NCI-H774 (cell line): ENCODE measurements at regions not wholly inside any gene's neighbourhood (a gene's known extent, or its start where the extent isn't known, plus 50 kb on each side); places are given as distances from the start of the nearest gene placed in this dataset.

Experiments
- DNase-seq: peaks from one replicate; lab custom pipeline; 2025; lab: John Stamatoyannopoulos, UW

GRCh38 chr18:10388373-10388772 lies 66.1 kb upstream of the APCDD1 start:
- DNase-seq = no peak

- DNase-seq = no peak
These were observed 62.9 kb upstream of the APCDD1 start for GRCh38 chr18:10391506-10391905.

DNA sequence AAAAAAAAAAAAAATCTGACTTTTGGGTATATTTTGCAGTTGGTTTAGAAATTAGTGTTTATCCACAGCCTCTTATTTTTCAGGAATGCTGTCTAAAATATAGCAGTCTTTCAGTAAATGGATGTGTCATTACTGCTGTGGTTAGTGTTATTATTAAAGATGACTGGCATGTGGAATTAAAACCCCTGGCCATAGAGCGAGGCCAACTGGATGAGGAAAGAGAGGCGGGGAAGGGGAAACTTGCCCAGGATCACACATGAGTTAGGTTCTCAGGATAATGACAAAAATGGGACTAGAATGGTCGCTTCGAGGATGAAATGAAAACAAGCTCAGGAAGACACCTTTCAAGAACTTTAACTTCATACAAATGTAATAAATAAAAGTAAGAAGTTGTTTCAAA lies 57.4 kb upstream of the APCDD1 start:
- DNase-seq = no peak

DNA sequence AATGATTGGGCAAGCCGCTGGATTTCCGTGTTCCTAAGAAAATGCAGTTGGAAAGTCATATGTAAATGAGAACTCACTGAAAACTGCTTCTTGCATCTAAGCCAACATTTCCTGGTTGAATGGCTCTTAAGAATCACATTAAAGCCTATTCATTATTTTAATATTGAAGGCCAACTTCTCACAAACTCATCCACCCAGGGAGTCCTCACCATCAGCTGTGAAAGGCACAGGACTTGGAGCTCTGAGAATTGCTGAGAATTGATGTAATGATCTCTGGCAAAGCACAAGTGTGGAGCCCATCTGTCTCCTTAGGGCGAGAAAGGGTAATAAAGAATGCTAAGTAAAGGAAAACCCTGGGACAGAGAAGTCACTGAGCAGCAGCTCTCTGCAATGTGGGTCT lies 55.9 kb upstream of the APCDD1 start:
- DNase-seq = no peak

DNA sequence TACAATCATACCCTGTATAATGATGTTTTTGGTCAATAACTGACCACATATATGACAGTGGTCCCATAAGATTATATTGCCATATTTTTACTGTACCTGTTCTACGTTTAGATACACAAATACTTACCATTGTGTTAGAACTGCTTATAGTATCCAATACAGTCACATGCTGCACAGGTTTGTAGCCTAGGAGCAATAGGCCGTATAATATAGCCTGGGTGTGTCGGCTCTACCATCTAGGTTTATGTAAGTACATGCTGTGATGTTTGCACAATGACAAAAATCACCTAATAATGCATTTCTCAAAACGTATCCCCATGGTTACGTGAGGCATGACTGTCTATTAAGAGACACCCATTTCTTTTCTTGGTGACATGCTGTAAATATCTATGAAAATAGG lies 55.0 kb upstream of the APCDD1 start:
- DNase-seq = no peak

DNA sequence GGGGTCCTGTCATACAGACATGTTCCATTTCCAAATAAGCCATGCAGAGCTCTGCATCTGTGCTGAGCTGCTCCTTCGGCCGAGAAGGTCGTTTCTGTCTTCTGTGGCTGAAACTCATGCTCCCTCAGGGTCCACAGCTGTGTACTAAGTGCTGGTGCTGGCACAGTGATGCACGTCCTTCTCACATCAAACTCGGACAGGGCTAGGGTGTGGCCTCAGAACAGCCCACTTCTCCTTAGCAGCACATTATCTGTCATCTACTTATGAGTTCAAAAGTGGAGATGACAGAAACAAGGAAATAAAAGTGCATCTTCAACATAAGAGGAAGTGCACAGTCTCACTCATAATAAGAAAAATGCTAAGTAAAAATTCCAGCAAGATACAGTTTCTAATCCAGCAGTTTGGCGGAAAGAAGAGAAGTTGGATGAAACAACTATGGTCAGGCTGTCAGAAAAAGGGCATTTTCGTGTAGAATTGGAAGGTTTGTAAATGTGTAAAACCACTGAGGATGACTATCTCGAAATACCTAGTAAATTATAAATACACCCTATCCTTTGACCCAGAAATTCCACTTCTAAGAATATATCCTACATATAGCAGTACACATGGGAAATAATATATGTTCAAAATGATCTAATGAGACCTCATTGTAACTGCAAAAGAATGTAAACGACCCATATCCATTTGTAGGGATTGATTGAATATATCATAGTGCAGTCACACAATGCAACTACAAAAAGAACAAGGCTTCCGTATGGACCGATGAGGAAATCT lies 53.7 kb upstream of the APCDD1 start:
- DNase-seq = no peak

- DNase-seq = no peak
These were observed 52.9 kb upstream of the APCDD1 start for GRCh38 chr18:10401521-10401920.

DNA sequence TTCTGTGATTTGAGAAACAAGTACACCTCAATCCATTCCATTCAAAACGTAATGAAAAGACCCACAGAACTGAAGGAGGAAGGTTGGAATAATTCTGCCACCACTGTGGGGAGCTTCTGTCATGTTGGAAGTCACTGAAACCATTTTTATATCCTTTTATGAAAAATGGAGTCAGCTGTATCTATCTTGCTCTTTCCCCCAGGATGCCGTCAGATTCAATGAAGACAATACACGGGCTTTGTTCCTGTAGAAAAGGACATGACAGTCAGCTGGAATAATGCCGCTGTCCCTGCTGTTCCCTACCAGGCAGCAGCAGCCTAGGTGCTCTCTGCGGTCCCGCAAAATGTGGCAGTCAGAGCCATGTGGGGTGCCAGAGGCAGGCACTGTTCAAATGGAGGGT lies 52.5 kb upstream of the APCDD1 start:
- DNase-seq = no peak

DNA sequence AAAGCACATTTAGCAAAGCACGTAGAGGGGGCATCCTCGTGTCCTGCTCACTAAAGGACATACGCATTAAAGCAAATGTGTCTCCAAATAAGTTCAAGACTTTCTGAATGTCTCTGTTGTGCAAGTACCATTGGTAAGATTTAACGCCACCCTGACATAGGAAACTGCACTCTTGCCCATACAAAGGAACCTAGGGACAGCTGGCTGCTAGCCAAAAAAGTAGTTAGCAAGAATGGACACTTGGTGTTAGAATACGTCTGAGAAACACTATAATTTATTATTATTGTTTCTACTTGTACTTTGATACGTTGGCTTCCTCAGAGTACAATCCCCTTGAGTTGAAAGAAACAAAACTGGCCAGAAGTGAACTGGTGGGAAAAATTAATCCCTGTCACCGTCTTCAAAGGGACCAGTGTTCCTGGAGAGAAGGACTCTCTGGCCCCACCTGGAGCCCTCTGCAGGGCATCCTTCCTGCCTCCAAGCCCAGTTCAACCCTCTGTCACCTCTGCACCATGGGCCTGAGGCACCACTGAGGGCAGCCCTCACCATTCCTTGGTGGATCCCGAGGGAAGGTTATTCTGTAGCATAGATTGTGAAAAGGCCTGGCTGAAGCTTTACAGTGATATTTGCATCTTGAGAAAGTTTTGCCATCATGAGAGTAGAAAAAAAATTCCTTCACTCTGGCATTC lies 51.4 kb upstream of the APCDD1 start:
- no peak for DNase-seq

DNA sequence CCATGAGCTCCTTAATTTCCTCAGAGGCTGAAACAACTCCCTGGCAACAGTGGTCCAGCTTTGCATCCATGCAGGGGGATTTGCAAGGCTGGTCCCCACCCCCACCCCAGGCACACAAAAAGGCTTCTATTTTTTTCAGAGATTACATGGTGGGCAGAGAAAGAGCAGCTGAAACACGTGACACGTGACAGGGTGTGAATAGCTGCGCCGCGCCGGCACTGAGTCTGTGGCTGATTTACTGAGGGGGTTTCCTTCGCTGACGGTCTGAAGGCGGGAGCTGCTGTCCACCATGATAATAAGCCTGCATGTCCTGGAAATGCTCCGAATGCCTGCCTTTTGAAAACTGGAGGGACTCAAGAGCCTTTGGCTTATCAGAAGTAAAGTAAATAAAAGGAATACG lies 50.7 kb upstream of the APCDD1 start:
- DNase-seq = no peak

GRCh38 chr18:10404168-10404567 lies 50.3 kb upstream of the APCDD1 start:
- DNase-seq = no peak
